GM19468 (cell line): ENCODE measurements at regions not wholly inside any gene's neighbourhood (a gene's known extent, or its start where the extent isn't known, plus 50 kb on each side); places are given as distances from the start of the nearest gene placed in this dataset.

ENCODE experiments used
- ATAC-seq: cut with Tn5 transposase; IDR thresholded peaks from one replicate; pipeline ENCODE4 v1.9.1; 2021; ENCODE audit warnings: mild to moderate bottlenecking, moderate library complexity, moderate number of reproducible peaks; ENCODE audit not compliant: unreplicated experiment; ENCODE audit errors: extremely low read depth

GRCh38 chr16:9489835-9490467 lies 398.5 kb downstream of the HAPSTR1 start:
- ATAC-seq, result no peak

GRCh38 chr16:9495824-9496223 lies 404.4 kb downstream of the HAPSTR1 start:
- no peak for ATAC-seq

GRCh38 chr16:9497750-9498149 lies 406.3 kb downstream of the HAPSTR1 start:
- no peak for ATAC-seq

- no peak for ATAC-seq
Observed at GRCh38 chr16:9499941-9500593, 408.6 kb downstream of the HAPSTR1 start.

GRCh38 chr16:9500872-9501271 lies 409.4 kb downstream of the HAPSTR1 start:
- no peak for ATAC-seq

GRCh38 chr16:9503251-9503984 lies 412.0 kb downstream of the HAPSTR1 start:
- ATAC-seq, result no peak

GRCh38 chr16:9508328-9508936 lies 417.0 kb downstream of the HAPSTR1 start:
- no peak for ATAC-seq

GRCh38 chr16:9509663-9510062 lies 418.2 kb downstream of the HAPSTR1 start:
- no peak for ATAC-seq

GRCh38 chr16:9511389-9511788 lies 419.9 kb downstream of the HAPSTR1 start:
- no peak for ATAC-seq

GRCh38 chr16:9516444-9516843 lies 425.0 kb downstream of the HAPSTR1 start:
- no peak for ATAC-seq

GRCh38 chr16:9518051-9518450 lies 426.6 kb downstream of the HAPSTR1 start:
- no peak for ATAC-seq

GRCh38 chr16:9518581-9518980 lies 427.1 kb downstream of the HAPSTR1 start:
- no peak for ATAC-seq

- ATAC-seq, result no peak
Observed at GRCh38 chr16:9521749-9522370, 430.4 kb downstream of the HAPSTR1 start.

- ATAC-seq, result no peak
Observed at GRCh38 chr16:9522614-9523013, 431.2 kb downstream of the HAPSTR1 start.

GRCh38 chr16:9523994-9524393 lies 432.6 kb downstream of the HAPSTR1 start:
- ATAC-seq, result no peak

GRCh38 chr16:9525037-9525436 lies 433.6 kb downstream of the HAPSTR1 start:
- no peak for ATAC-seq

- no peak for ATAC-seq
Observed at GRCh38 chr16:9526791-9527190, 435.3 kb downstream of the HAPSTR1 start.

GRCh38 chr16:9527976-9528375 lies 436.5 kb downstream of the HAPSTR1 start:
- no peak for ATAC-seq

GRCh38 chr16:9528511-9529079 lies 437.2 kb downstream of the HAPSTR1 start:
- ATAC-seq, result no peak

- ATAC-seq, result no peak
Observed at GRCh38 chr16:9533042-9533441, 441.6 kb downstream of the HAPSTR1 start.
